SK-N-SH treated with all-trans-retinoic acid at 6 μM for 48 hours (cell line): ENCODE measurements at regions not wholly inside any gene's neighbourhood (a gene's known extent, or its start where the extent isn't known, plus 50 kb on each side); places are given as distances from the start of the nearest gene placed in this dataset.

ENCODE experiments used
- ARNTL ChIP-seq: fragments of 450-650 bp; formaldehyde crosslinking; IDR thresholded peaks from 2 replicates; pipeline ENCODE4 v1.5.0; 2020; ENCODE audit warnings: low read depth, mild to moderate bottlenecking, moderate library complexity, borderline replicate concordance
- OSR1 ChIP-seq: fragments of 250-450 bp; sonication (Bioruptor Pico); IDR thresholded peaks from 2 replicates; pipeline ENCODE4 v1.8.0; 2022; ENCODE audit warnings: moderate library complexity, mild to moderate bottlenecking, inconsistent platforms
- TCF4 ChIP-seq: fragments of 250-450 bp; sonication (Bioruptor Pico); IDR thresholded peaks from 2 replicates; pipeline ENCODE4 v1.8.0; 2021; ENCODE audit warnings: mild to moderate bottlenecking, moderate library complexity, borderline replicate concordance
- TOX ChIP-seq: fragments of 250-450 bp; sonication (Bioruptor Pico); IDR thresholded peaks from 2 replicates; pipeline ENCODE4 v1.8.0; 2021; ENCODE audit warnings: mild to moderate bottlenecking, moderate library complexity, borderline replicate concordance
- TF ChIP-seq, protein P1 (sequence below): fragments of 250-450 bp; sonication (Bioruptor Pico); IDR thresholded peaks from 2 replicates; pipeline ENCODE4 v1.8.0; 2020; ENCODE audit warnings: mild to moderate bottlenecking, moderate library complexity, borderline replicate concordance
- TF ChIP-seq, protein P2 (sequence below): fragments of 250-450 bp; sonication (Bioruptor Pico); IDR thresholded peaks from 2 replicates; pipeline ENCODE4 v1.5.1; 2020; ENCODE audit warnings: low read depth, mild to moderate bottlenecking, moderate library complexity

GRCh38 chr5:74504463-74504862, 136.1 kb downstream of the ENC1 start:
- TF ChIP-seq TCF4 (CRISPR knock-in tag) (no peak), TOX (no peak), OSR1 (no peak), ARNTL (no peak)
- TF ChIP-seq, protein P1, sequence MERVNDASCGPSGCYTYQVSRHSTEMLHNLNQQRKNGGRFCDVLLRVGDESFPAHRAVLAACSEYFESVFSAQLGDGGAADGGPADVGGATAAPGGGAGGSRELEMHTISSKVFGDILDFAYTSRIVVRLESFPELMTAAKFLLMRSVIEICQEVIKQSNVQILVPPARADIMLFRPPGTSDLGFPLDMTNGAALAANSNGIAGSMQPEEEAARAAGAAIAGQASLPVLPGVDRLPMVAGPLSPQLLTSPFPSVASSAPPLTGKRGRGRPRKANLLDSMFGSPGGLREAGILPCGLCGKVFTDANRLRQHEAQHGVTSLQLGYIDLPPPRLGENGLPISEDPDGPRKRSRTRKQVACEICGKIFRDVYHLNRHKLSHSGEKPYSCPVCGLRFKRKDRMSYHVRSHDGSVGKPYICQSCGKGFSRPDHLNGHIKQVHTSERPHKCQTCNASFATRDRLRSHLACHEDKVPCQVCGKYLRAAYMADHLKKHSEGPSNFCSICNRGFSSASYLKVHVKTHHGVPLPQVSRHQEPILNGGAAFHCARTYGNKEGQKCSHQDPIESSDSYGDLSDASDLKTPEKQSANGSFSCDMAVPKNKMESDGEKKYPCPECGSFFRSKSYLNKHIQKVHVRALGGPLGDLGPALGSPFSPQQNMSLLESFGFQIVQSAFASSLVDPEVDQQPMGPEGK (CRISPR knock-in tag), result no peak
- TF ChIP-seq, protein P2, sequence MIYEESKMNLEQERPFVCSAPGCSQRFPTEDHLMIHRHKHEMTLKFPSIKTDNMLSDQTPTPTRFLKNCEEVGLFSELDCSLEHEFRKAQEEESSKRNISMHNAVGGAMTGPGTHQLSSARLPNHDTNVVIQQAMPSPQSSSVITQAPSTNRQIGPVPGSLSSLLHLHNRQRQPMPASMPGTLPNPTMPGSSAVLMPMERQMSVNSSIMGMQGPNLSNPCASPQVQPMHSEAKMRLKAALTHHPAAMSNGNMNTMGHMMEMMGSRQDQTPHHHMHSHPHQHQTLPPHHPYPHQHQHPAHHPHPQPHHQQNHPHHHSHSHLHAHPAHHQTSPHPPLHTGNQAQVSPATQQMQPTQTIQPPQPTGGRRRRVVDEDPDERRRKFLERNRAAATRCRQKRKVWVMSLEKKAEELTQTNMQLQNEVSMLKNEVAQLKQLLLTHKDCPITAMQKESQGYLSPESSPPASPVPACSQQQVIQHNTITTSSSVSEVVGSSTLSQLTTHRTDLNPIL, result no peak
